ENCODE measurements at regions not wholly inside any gene's neighbourhood (a gene's known extent, or its start where the extent isn't known, plus 50 kb on each side); places are given as distances from the start of the nearest gene placed in this dataset.

DNA sequence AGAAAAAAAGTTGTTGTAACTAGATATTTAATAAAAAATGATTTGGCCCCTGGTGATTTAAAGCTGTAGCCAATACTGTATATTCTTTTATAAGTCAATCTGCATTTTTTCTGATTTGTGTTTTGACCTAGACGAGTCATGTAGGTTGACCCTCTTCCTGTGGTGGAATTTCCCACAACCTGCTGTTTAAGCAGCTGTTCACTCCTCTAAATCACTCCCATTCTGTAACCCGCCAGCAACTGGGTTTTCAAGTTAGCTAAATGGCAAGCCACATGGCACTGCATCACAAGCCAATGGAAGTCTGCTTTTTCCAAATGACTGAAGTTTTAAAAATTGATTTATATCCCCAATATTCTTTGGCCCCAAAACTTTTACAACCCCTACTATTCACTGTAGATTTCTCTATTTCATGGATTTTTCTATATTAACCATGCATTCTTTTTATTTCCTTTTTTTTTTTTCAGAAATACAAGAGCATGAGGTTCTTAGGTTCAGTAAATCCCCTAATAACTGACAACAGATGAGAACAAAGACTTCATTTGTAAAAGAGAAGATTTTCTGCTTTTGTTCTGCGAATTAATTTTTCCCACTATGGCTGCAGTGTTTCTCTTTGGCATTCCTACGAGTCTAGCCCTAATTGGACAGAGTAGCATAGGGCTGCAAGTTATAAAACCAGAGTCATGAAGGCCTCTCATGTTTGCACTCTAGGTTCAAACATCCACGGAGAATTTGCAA is 184.5 kb upstream of the TLE4 start:
- dilution Hi-C loops (cut with MboI; ENCODE audit: extremely low pct_ligation_motif_present, low sequenced_read_pairs) (no loop called here), intact Hi-C loops (cut with micrococcal nuclease) (no loop called here)
- ChIA-PET POLR2A (no interaction called here), CTCF (no interaction called here)
- Histone ChIP-seq H3K27me3 (ENCODE audit: control insufficient read depth in 2 of 2, insufficient read depth in 2 of 2, low read length in 2 of 2) (no peaks in the 10 kb centered on the region), H4K20me1 (replicated peaks; ENCODE audit: control insufficient read depth, extremely low read depth, insufficient read depth, low read length) (no peaks in the 10 kb centered on the region), H3K9ac (replicated peaks; ENCODE audit: extremely low read depth, insufficient read depth, low read length) (no peak overlapping the region), H3K4me2 (ENCODE audit: insufficient read depth, low read length) (no peak overlapping the region), H3K79me2 (ENCODE audit: control insufficient read depth, insufficient read depth, low read length) (no peaks in the 10 kb centered on the region), H3K9me1 (replicated peaks; ENCODE audit: control insufficient read depth, extremely low read depth, insufficient read depth, low read length) (no peaks in the 10 kb centered on the region), H2AFZ (ENCODE audit: low read depth, low read length) (no peak overlapping the region), H3K4me3 (replicated peaks in 1 of 3; ENCODE audit: insufficient read depth in 1 of 3, low read depth in 1 of 3, low read length in 3 of 3) (no peak overlapping the region), H3K4me1 (ENCODE audit: control insufficient read depth, extremely low read depth, insufficient read depth, low read length) (no peaks in the 10 kb centered on the region), H3K36me3 (ENCODE audit: control insufficient read depth in 2 of 2, extremely low read depth in 1 of 2, insufficient read depth in 2 of 2, low read length in 2 of 2) (no peaks in the 10 kb centered on the region), H3K27ac (ENCODE audit: insufficient read depth, low read depth, low read length) (no peak overlapping the region), H3K9me3 (replicated peaks; ENCODE audit: control insufficient read depth, insufficient read depth, low read length) (no peaks in the 10 kb centered on the region)
- FAIRE-seq (no peak), DNase-seq (ENCODE audit: low read depth, low spot score) (no peak)
- no peak for TF ChIP-seq POLR2AphosphoS5 (IDR thresholded peaks at IDR 0.05; ENCODE audit: insufficient read depth, low read depth, low read length)
- TF ChIP-seq, protein P1, sequence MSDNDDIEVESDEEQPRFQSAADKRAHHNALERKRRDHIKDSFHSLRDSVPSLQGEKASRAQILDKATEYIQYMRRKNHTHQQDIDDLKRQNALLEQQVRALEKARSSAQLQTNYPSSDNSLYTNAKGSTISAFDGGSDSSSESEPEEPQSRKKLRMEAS (IDR thresholded peaks at IDR 0.05; ENCODE audit: insufficient read depth, insufficient read length), result no peak
- TF ChIP-seq EZH2 (IDR thresholded peaks at IDR 0.05; ENCODE audit: borderline replicate concordance, low read depth, low read length, severe bottlenecking), result no peak
- no peak for TF ChIP-seq POLR2A (IDR thresholded peaks at IDR 0.05; ENCODE audit: low read depth, low read length)
- no peak for TF ChIP-seq GATA2 (IDR thresholded peaks at IDR 0.05; ENCODE audit: insufficient read depth, insufficient read length, low read depth, low read length)
- TF ChIP-seq FOS (IDR thresholded peaks at IDR 0.05; ENCODE audit: borderline replicate concordance, insufficient read depth, low read length), result no peak
- no peak for TF ChIP-seq JUN (IDR thresholded peaks at IDR 0.05; ENCODE audit: borderline replicate concordance, insufficient read depth, insufficient read length, low read depth)
- no TSS peak for BruUV-seq (replicated peaks)
